HuH-7.5 (cell line): ENCODE measurements at regions not wholly inside any gene's neighbourhood (a gene's known extent, or its start where the extent isn't known, plus 50 kb on each side); places are given as distances from the start of the nearest gene placed in this dataset.
"Not testable (repeated sequence)": the region's sequence is repeated elsewhere in the genome, so short reads cannot be mapped to it uniquely, and the experiment has no call there.

Experiments
- DNase-seq: peaks from one replicate; pipeline ENCODE4 v3.0.0; 2011; ENCODE audit warnings: low spot score

GRCh38 chr18:73446502-73446901 is 578.7 kb upstream of the NETO1 start:
- DNase-seq = no peak

DNA sequence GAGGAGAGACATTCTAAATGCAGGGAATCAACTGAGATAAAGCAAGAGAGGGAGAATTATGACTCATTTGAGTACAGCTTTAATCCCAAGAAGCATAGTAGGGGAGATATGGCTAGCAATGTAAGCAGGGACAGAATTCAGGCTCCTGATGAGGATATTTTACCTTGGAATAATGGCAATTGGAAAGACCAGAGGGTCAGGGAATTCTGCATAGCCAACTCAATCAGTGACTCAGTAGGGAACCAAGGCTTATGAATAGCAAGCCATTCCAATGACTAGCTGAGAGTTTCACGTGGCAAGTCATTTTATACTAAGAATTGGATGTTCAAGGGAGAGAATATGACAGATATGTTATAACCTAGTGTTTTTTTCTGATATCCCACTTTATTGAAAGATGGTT is 563.8 kb upstream of the NETO1 start:
- DNase-seq = no peak

- DNase-seq = no peak
Measured at GRCh38 chr18:73421010-73421409, 553.2 kb upstream of the NETO1 start.

- no peak for DNase-seq
Measured at GRCh38 chr18:73419531-73419930, 551.7 kb upstream of the NETO1 start.

DNA sequence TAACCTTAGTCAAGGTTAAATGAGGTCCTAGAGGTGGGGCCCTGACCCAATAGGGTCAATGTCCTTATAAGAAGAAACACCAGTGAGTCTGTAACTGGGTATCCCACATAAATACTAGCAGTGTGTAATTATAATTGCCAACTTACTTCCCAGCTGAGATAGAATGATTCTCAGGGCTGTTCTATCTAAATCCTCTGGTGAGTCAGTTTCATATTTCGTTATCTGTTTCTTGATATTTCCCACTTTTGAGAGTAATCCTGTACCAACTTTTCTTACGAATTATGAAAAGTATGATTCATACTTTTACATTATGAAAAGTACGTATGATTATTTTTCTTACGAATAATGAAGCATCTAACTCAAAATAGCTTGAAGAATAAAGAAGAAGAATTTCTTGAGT is 546.8 kb upstream of the NETO1 start:
- no peak for DNase-seq

- no peak for DNase-seq
Measured at GRCh38 chr18:73414069-73414468, 546.3 kb upstream of the NETO1 start.

- no peak for DNase-seq
Measured at GRCh38 chr18:73409242-73409641, 541.5 kb upstream of the NETO1 start.

DNA sequence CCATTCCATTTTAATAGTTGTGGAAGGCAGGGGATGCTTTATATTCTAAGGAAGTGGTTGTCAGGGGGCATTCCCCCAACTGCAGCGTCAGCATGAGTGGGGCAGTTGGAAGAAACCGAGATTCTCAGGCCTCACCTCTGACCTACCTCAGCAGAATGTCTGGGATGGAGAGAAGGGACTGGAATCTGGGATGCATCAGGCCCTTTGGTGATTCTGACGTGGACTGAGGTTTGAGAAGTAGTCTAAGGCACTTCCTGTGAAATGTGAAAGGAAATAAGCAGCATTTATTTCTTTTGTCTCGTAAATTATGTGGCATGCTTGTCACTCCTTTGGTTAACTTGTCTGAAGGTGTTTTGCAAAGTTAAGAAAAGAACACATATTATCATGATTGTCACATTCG is 540.7 kb upstream of the NETO1 start:
- DNase-seq = no peak

- DNase-seq = no peak
Measured at GRCh38 chr18:73407506-73407905, 539.7 kb upstream of the NETO1 start.

DNA sequence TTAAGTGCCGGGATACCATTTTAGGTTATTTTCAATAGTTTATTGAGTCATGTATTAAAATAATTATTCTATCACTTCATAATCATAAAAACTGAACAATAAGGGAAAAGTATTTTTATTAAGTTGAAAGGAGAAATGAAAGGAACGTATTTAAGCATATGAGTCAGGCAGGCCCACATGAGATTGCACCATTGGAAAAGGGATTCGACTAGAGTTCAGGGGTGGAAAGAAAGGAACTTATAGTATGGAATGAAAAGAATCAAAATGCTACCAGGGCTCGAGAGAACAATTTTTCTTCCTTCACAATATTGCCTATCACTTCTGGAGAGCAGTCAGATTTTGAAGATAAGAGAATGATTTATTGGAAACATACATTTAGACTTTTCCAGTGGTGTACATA is 516.5 kb upstream of the NETO1 start:
- DNase-seq = no peak

- no peak for DNase-seq
Measured at GRCh38 chr18:73381699-73382036, 513.9 kb upstream of the NETO1 start.

DNA sequence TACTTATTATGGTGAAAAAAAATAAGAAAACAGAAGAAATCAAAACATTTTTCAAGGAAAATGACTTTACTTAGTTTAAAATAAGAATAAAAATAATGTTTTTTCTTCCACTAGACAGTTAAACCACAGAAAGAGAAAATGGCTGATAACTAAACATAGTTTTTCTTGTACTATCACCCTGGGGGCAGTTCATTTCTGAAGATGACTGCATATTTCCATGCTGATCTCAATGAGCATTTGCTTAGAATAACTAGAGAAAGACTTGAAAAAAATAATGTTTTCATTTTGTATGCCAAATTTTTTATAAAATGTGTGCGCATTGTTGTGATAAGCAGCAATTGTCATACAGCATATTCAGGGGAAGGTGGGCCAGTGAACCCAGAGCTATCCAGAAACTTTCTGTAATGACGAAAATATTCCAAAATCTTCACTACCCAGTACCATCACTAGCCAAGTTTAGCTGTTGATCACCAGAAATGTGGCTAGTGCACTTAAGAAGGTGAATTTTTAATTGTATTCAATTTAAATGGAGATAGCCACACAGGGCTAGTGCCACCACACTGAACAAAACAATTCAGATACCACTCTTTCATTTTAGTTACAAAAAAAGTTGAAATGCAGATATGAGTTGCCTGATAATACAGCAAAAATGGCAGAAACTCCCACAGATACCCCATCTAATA is 513.4 kb upstream of the NETO1 start:
- DNase-seq = no peak

- no peak for DNase-seq
Measured at GRCh38 chr18:73366713-73367112, 498.9 kb upstream of the NETO1 start.

GRCh38 chr18:73365018-73365417 is 497.2 kb upstream of the NETO1 start:
- no peak for DNase-seq

DNA sequence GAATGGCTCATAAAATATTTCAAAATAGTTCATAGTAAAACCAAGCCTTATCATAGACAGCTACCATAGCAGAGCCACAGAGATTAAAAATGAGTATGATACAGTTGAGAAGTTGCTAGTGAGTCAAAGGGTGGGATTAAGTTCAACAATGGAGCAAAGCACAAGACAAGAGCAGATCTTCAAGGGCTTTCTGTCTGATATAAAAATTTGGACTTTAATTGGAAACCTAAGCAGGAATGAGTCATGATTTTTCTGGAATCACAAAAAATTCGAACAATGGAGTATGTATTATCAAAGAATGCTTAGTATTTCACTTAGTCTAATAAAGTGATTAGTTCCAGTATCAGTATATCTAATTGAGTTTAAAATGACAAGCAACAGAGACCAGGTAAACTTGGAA is 487.3 kb upstream of the NETO1 start:
- DNase-seq = no peak

GRCh38 chr18:73352546-73352945 is 484.8 kb upstream of the NETO1 start:
- DNase-seq = no peak

GRCh38 chr18:73340135-73340977 is 472.6 kb upstream of the NETO1 start:
- DNase-seq = no peak

DNA sequence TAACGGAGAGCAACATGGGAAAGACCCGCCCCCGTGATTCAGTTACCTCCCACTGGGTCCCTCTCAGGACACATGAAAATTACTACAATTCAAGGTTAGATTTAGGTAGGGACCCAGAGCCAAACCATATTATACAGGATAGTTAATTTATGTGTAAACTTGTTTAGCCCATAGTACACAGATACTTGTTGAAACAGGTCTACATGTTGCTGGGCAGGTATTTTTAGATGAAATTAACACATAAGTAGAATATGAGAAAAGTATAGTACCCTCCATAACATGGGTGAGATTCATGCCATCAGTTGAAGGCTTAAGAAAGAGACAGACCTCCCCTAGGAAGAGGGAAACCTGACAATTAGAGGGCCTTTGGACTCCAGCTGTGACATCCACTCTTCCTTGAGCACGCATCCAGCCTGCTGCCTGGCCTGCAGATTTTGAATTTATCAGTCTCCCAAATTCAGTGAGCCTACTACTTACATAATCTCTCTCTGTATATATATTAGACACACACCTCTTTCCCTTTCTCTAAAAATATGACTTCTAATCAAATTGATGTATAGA is 463.5 kb upstream of the NETO1 start:
- DNase-seq = no peak

GRCh38 chr18:73330106-73330505 is 462.3 kb upstream of the NETO1 start:
- DNase-seq = not testable (repeated sequence)

- not testable (repeated sequence) for DNase-seq
Measured at GRCh38 chr18:73324187-73324831, 456.5 kb upstream of the NETO1 start.

DNA sequence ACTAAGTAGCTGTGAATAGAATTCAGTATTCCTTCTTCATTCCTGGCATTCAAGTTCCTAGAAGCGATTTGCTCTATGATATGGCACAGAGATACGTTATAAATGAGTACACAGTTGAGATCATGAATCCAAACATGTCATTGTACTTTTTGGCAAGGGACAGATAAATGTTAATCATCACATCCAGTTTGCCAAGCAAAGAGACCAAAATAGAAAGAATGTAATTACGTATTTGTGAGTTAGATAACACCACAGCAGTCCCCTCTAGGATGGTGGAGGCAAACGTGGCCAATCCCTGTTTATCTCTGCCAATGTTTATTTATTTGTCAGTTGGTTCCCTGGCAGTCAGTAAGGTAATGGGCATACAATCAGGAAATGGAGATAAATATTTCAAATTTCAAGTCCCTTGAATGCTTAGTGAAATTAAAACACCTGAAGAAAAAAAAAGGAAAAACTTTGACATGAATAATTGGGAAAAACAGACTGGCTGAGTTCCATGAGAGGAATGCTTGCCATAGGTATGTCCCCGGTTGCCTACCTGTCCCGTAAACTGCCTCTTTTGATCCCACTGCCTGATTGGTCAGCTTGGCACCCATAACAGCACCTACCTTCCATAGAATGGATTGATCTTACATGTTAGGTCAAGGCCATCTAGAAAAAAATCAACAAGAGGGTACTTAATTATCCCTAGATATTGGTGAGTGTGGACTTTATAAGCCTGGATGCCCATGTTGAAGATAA is 451.1 kb upstream of the NETO1 start:
- no peak for DNase-seq

- no peak for DNase-seq
Measured at GRCh38 chr18:73316513-73316912, 448.7 kb upstream of the NETO1 start.
